Gastrocnemius medialis (tissue), 4 donors: ENCODE measurements at regions not wholly inside any gene's neighbourhood (a gene's known extent, or its start where the extent isn't known, plus 50 kb on each side); places are given as distances from the start of the nearest gene placed in this dataset.

ENCODE experiments used
- CTCF ChIP-seq, 5 experiments: fragments of 450-650 bp in 3 of 5; fragments of 200-600 bp in 2 of 5; sonication (generic) in 2 of 5; IDR thresholded peaks in 4 of 5; conservative IDR thresholded peaks in 1 of 5; 1 replicate in 4 of 5; 2 replicates in 1 of 5; pipeline ENCODE4 v1.5.1; 2016 to 2019; ENCODE audit warnings: antibody characterized with exemption in 5 of 5, mild to moderate bottlenecking in 3 of 5, moderate library complexity in 3 of 5
- POLR2A ChIP-seq, 2 donors: fragments of 450-650 bp; IDR thresholded peaks; one replicate each; pipeline ENCODE4 v1.6.1; 2017; ENCODE audit warnings: antibody characterized with exemption in 2 of 2, mild to moderate bottlenecking in 2 of 2, moderate library complexity in 2 of 2

- TF ChIP-seq CTCF (IDR thresholded peaks at IDR 0.05 in 4 of 5, conservative IDR thresholded peaks at IDR 0.05 in 1 of 5) (no peak), POLR2A (IDR thresholded peaks at IDR 0.05) (no peak)
Measured at GRCh38 chr18:8947566-8947965, 154.9 kb upstream of the NDUFV2 start.
